Glomerular visceral epithelial cell (primary cell): ENCODE measurements at regions not wholly inside any gene's neighbourhood (a gene's known extent, or its start where the extent isn't known, plus 50 kb on each side); places are given as distances from the start of the nearest gene placed in this dataset.
A peak's percentile ranks its signal among the peaks of the same experiment; 100 is the strongest.
"Not testable (repeated sequence)": the region's sequence is repeated elsewhere in the genome, so short reads cannot be mapped to it uniquely, and the experiment has no call there.

Source experiments
- DNase-seq: peaks from one replicate; pipeline ENCODE4 v3.0.0-alpha.2; 2016; ENCODE audit errors: extremely low spot score

- DNase-seq = no peak
Measured at GRCh38 chr14:25436906-25437305, 387.0 kb upstream of the STXBP6 start.

- DNase-seq = no peak
Measured at GRCh38 chr14:25436288-25436875, 386.4 kb upstream of the STXBP6 start.

- DNase-seq = no peak
Measured at GRCh38 chr14:25431211-25432076, 381.5 kb upstream of the STXBP6 start.

- no peak for DNase-seq
Measured at GRCh38 chr14:25430808-25431207, 380.9 kb upstream of the STXBP6 start.

GRCh38 chr14:25412998-25413397, 363.1 kb upstream of the STXBP6 start:
- no peak for DNase-seq

GRCh38 chr14:25411781-25412757, 362.1 kb upstream of the STXBP6 start:
- DNase-seq = no peak

GRCh38 chr14:25406818-25407217, 356.9 kb upstream of the STXBP6 start:
- DNase-seq = no peak

GRCh38 chr14:25400607-25401206, 350.8 kb upstream of the STXBP6 start:
- DNase-seq = peak; percentile 2

GRCh38 chr14:25396128-25396527, 346.2 kb upstream of the STXBP6 start:
- no peak for DNase-seq

GRCh38 chr14:25394791-25395391, 344.9 kb upstream of the STXBP6 start:
- no peak for DNase-seq

- DNase-seq = no peak
Measured at GRCh38 chr14:25394356-25394755, 344.4 kb upstream of the STXBP6 start.

GRCh38 chr14:25389948-25390347, 340.0 kb upstream of the STXBP6 start:
- no peak for DNase-seq

- no peak for DNase-seq
Measured at GRCh38 chr14:25381498-25381897, 331.6 kb upstream of the STXBP6 start.

GRCh38 chr14:25375639-25376038, 325.7 kb upstream of the STXBP6 start:
- no peak for DNase-seq

- no peak for DNase-seq
Measured at GRCh38 chr14:25371068-25371467, 321.1 kb upstream of the STXBP6 start.

GRCh38 chr14:25370057-25370456, 320.1 kb upstream of the STXBP6 start:
- DNase-seq = not testable (repeated sequence)

GRCh38 chr14:25358330-25358729, 308.4 kb upstream of the STXBP6 start:
- DNase-seq = no peak

- no peak for DNase-seq
Measured at GRCh38 chr14:25351269-25351668, 301.3 kb upstream of the STXBP6 start.

- no peak for DNase-seq
Measured at GRCh38 chr14:25350802-25351201, 300.9 kb upstream of the STXBP6 start.

GRCh38 chr14:25350021-25350420, 300.1 kb upstream of the STXBP6 start:
- no peak for DNase-seq

- DNase-seq = no peak
Measured at GRCh38 chr14:25349269-25349668, 299.3 kb upstream of the STXBP6 start.
